SK-N-MC (cell line): ENCODE measurements at regions not wholly inside any gene's neighbourhood (a gene's known extent, or its start where the extent isn't known, plus 50 kb on each side); places are given as distances from the start of the nearest gene placed in this dataset.

ENCODE experiments used
- EZH2 ChIP-seq: fragments of 200-600 bp; sonication (generic); IDR thresholded peaks from one replicate; pipeline ENCODE4 v1.6.1; 2017; ENCODE audit warnings: antibody characterized with exemption
- POLR2AphosphoS5 ChIP-seq: IDR thresholded peaks from 2 replicates; pipeline ENCODE4 v1.6.1; 2012; ENCODE audit warnings: mild to moderate bottlenecking, low read depth, low read length, borderline replicate concordance

- no peak for TF ChIP-seq EZH2
- no peak for TF ChIP-seq POLR2AphosphoS5
Observed at GRCh38 chr5:74325866-74326265, 314.7 kb downstream of the ENC1 start.
